ENCODE measurements at regions not wholly inside any gene's neighbourhood (a gene's known extent, or its start where the extent isn't known, plus 50 kb on each side); places are given as distances from the start of the nearest gene placed in this dataset.

GRCh38 chr1:192758492-192758891 is 50.3 kb upstream of the RGS2 start (continued):
- TF ChIP-seq CEBPZ (IDR thresholded peaks at IDR 0.05; ENCODE audit: borderline replicate concordance, low read depth, low read length), result no peak
- TF ChIP-seq ZBED1 (IDR thresholded peaks at IDR 0.05), result no peak
- TF ChIP-seq HNRNPK (IDR thresholded peaks at IDR 0.05; ENCODE audit: low read depth, low read length, poor library complexity, severe bottlenecking), result no peak
- no peak for TF ChIP-seq ZNF644 (tag; IDR thresholded peaks at IDR 0.05; ENCODE audit: low read depth)

Measured in K562 (cell line).